ENCODE measurements at regions not wholly inside any gene's neighbourhood (a gene's known extent, or its start where the extent isn't known, plus 50 kb on each side); places are given as distances from the start of the nearest gene placed in this dataset.

DNA sequence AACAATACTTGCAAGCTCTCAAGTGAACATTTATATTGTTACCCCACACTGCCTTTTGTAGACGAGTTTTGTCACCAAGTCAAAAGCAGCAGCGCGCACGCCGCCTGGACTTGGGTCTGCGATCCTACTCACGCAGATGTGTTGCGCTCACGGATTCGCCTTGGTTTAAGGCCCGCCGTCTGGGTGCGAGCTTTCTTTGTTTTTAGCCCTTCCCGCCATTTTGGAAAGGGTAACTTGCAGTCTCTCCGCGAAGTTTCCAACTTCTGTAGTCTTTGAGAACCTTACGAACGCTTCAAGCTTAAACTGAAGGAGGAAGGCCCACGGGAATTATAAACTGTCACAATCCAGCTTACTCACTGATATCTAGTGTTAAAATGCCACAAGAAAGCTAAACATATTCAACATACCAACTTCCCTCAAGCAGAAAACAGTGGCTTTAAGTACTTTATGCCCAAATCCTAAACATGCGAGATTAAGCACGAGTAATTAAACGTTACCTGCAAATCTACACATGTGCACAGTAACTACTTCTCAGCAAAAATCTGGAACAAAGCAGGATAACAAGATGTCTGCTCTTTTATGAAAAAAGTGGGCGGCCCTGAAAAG lies 80.4 kb upstream of the BTN3A2 start:
- no peak for TF ChIP-seq POLR2A (IDR thresholded peaks at IDR 0.05)
- TF ChIP-seq, protein P1, sequence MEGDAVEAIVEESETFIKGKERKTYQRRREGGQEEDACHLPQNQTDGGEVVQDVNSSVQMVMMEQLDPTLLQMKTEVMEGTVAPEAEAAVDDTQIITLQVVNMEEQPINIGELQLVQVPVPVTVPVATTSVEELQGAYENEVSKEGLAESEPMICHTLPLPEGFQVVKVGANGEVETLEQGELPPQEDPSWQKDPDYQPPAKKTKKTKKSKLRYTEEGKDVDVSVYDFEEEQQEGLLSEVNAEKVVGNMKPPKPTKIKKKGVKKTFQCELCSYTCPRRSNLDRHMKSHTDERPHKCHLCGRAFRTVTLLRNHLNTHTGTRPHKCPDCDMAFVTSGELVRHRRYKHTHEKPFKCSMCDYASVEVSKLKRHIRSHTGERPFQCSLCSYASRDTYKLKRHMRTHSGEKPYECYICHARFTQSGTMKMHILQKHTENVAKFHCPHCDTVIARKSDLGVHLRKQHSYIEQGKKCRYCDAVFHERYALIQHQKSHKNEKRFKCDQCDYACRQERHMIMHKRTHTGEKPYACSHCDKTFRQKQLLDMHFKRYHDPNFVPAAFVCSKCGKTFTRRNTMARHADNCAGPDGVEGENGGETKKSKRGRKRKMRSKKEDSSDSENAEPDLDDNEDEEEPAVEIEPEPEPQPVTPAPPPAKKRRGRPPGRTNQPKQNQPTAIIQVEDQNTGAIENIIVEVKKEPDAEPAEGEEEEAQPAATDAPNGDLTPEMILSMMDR (IDR thresholded peaks at IDR 0.05) = no peak
